ENCODE measurements at regions not wholly inside any gene's neighbourhood (a gene's known extent, or its start where the extent isn't known, plus 50 kb on each side); places are given as distances from the start of the nearest gene placed in this dataset.

- TF ChIP-seq REST (IDR thresholded peaks at IDR 0.05; ENCODE audit: borderline replicate concordance) (no peak), REST (CRISPR knock-in tag; IDR thresholded peaks at IDR 0.05; ENCODE audit: low read depth) (no peak), GMEB1 (CRISPR knock-in tag; IDR thresholded peaks at IDR 0.05) (no peak), ZBTB5 (IDR thresholded peaks at IDR 0.05) (no peak), ZC3H8 (IDR thresholded peaks at IDR 0.05) (no peak), POLR2G (IDR thresholded peaks at IDR 0.05; ENCODE audit: low read depth, low read length) (no peak), BACH1 (tag; IDR thresholded peaks at IDR 0.05) (no peak), GTF2F1 (IDR thresholded peaks at IDR 0.05; ENCODE audit: low read depth, low read length) (no peak), DMBX1 (CRISPR knock-in tag; IDR thresholded peaks at IDR 0.05; ENCODE audit: borderline replicate concordance) (no peak), ZNF830 (CRISPR knock-in tag; IDR thresholded peaks at IDR 0.05) (no peak), ZNF239 (CRISPR knock-in tag; IDR thresholded peaks at IDR 0.05) (no peak), POLR2A (conservative IDR thresholded peaks at IDR 0.05) (no peak), STAG1 (CRISPR knock-in tag; IDR thresholded peaks at IDR 0.05; ENCODE audit: borderline replicate concordance) (no peak)
Measured at GRCh38 chr20:23186808-23187207, 100.7 kb upstream of the CD93 start (continued).
